Muscle layer of duodenum (tissue), 2 donors: ENCODE measurements at regions not wholly inside any gene's neighbourhood (a gene's known extent, or its start where the extent isn't known, plus 50 kb on each side); places are given as distances from the start of the nearest gene placed in this dataset.

Source experiments
- H3K27ac ChIP-seq: one replicate; pipeline ENCODE4 v1.7.0; 2013; ENCODE audit warnings: mild to moderate bottlenecking, low read length
- H3K27me3 ChIP-seq: one replicate; pipeline ENCODE4 v1.7.0; 2013; ENCODE audit warnings: low read depth, mild to moderate bottlenecking, control low read depth, low read length
- H3K36me3 ChIP-seq, 2 donors: one replicate each; pipeline ENCODE4 v1.7.0; 2013; ENCODE audit warnings: low read length in 2 of 2, control low read depth in 1 of 2, mild to moderate bottlenecking in 1 of 2; ENCODE audit not compliant: insufficient read depth in 2 of 2, control insufficient read depth in 1 of 2
- H3K4me1 ChIP-seq, 2 donors: one replicate each; pipeline ENCODE4 v1.7.0; 2013; ENCODE audit warnings: low read length in 2 of 2, mild to moderate bottlenecking in 2 of 2, control low read depth in 1 of 2, moderate library complexity in 1 of 2; ENCODE audit not compliant: insufficient read depth in 2 of 2, control insufficient read depth in 1 of 2
- H3K4me3 ChIP-seq, 2 donors: one replicate each; pipeline ENCODE4 v1.7.0; 2013; ENCODE audit warnings: low read length in 2 of 2, low read depth in 1 of 2, mild to moderate bottlenecking in 1 of 2
- H3K9me3 ChIP-seq, 2 donors: one replicate each; pipeline ENCODE4 v1.7.0; 2013; ENCODE audit warnings: low read length in 2 of 2, control low read depth in 1 of 2, mild to moderate bottlenecking in 1 of 2; ENCODE audit not compliant: control insufficient read depth in 1 of 2
- donor health status: healthy.

DNA sequence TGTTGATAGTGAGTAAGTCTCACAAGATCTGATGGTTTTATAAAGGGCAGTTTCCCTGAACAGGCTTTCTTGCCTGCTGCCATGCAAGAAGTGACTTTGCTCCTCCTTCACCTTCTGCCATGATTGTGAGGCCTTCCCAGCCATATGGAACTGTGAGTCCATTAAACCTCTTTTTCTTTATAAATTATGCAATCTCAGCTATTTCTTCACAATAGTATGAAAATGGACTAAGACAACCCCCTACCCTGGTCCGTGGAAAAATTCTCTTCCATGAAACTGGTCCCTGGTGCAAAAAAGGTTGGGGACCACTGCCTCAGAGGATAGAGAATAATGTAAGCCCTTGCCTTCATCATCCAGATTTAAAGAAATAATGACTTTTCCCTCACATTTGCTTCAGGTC lies 861.3 kb downstream of the QKI start:
- no peaks in the 10 kb centered on the region for H3K36me3 ChIP-seq
- no peaks in the 10 kb centered on the region for H3K4me1 ChIP-seq

DNA sequence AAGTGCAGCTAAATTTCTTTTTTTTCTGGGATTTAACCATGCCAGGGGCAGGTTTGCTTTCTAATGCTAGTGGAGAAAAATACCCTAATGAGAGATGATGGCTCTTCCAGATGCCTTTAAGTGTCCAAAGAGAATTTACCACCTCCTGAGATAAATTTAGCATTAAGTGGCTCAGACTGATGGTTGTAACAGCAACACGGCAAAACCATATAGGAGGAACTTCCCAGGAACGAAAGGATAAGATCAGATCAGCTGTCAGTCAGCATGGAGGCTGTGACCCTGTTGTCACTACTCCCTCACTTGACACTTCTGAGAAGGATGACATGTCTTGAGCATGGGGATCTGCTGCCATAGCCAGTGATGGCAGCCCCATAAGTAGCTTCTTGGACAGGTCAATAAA lies 860.0 kb downstream of the QKI start:
- H3K36me3 ChIP-seq = no peaks in the 10 kb centered on the region
- peaks cover 0 to 6% of the 10 kb centered on the region in 2 donors for H3K9me3 ChIP-seq
- H3K4me1 ChIP-seq = no peaks in the 10 kb centered on the region
- H3K4me3 ChIP-seq = no peak overlapping the region
- no peak overlapping the region for H3K27ac ChIP-seq
- no peaks in the 10 kb centered on the region for H3K27me3 ChIP-seq

More for the DNA sequence above, 861.3 kb downstream of the QKI start:
- H3K27ac ChIP-seq = no peak overlapping the region
- H3K27me3 ChIP-seq = no peaks in the 10 kb centered on the region
- H3K9me3 ChIP-seq = peaks cover 0 to 6% of the 10 kb centered on the region in 2 donors
- no peak overlapping the region for H3K4me3 ChIP-seq

DNA sequence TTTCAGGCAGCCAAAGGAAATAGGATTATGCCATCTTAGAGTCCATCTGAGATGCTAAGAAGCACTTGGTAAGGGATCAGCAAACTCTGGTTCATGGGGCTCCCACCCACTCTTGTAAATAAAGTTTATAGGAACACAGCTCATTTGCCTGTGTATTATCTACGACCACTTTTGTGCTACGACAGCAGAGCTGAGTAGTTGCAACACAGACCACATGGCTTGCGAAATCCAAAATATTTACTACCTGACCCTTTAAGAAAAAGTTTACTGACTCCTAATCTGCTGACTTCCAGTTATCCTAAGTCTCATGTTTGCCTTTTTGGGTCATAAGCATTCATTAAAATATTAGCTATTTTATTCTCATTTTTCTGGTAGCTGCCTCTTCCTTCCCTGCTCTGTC lies 859.0 kb downstream of the QKI start:
- no peak overlapping the region for H3K4me3 ChIP-seq
- no peaks in the 10 kb centered on the region for H3K4me1 ChIP-seq
- H3K36me3 ChIP-seq = no peaks in the 10 kb centered on the region
- H3K9me3 ChIP-seq = peaks cover 0 to 4% of the 10 kb centered on the region in 2 donors
- H3K27ac ChIP-seq = no peak overlapping the region
- no peaks in the 10 kb centered on the region for H3K27me3 ChIP-seq

DNA sequence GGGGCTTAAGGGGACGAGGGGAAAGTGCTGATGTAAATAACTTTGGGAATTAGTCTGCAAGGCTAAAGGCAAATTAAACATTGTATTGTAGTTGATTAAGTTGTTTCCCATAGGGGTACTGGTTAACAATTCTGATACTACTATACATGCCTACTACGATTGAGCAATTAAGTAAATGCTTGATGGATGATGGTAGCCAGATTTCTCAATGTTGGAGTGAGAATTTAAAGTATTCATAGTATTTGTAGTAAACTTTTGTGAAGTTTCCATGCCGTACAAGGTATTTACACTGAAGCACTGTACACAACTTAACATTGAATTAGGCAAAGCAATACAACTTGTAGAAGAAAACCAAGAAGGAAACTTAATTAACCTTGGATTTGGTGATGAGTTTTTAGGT lies 852.3 kb downstream of the QKI start:
- Histone ChIP-seq H3K4me1 (no peaks in the 10 kb centered on the region), H3K36me3 (no peaks in the 10 kb centered on the region), H3K4me3 (no peak overlapping the region), H3K9me3 (no peaks in the 10 kb centered on the region), H3K27ac (no peak overlapping the region), H3K27me3 (no peaks in the 10 kb centered on the region)

DNA sequence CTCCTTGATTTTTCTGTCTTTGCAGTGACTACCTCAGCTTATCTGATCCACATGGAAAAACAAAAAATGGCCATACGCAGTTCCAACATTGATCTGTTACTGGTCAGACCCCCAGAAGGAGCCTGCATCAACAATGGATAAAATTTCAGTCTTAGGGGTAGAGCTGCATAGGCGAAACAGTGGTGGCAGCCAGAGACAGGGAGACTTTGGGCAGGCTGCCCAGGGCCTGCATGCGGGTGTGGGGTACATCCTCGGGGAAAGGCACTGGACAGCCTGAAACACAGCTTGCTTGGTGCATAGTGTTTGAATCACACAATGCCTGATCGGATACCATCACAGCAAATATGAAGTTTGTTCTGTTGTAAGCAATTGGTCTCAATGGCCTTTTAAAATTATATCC lies 847.8 kb downstream of the QKI start:
- Histone ChIP-seq H3K27ac (no peak overlapping the region), H3K27me3 (no peaks in the 10 kb centered on the region), H3K9me3 (no peaks in the 10 kb centered on the region)

DNA sequence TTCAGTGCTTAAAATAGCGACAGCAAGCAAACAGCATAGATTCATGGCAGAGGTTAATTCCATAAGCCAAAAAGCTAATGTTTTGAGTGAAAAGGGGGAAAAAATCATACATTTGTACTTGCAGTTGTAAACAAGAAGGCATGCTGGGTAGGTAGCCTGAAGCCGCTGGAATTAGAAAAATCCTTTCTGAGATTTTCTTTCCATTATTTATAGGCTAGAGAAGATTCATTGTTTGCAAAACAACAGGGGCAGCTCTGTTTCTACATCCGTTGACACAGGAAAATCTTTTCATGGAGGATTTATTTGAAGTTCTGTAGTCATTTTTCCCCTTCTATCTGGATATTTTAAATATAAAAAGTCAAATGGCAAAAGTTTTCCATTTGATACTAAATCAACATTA lies 843.9 kb downstream of the QKI start:
- H3K9me3 ChIP-seq = no peaks in the 10 kb centered on the region
- H3K27ac ChIP-seq = no peak overlapping the region
- H3K27me3 ChIP-seq = no peaks in the 10 kb centered on the region
- no peaks in the 10 kb centered on the region for H3K4me1 ChIP-seq
- no peaks in the 10 kb centered on the region for H3K36me3 ChIP-seq
- H3K4me3 ChIP-seq = no peak overlapping the region

More for the DNA sequence above, 847.8 kb downstream of the QKI start:
- no peak overlapping the region for H3K4me3 ChIP-seq
- no peaks in the 10 kb centered on the region for H3K36me3 ChIP-seq
- H3K4me1 ChIP-seq = no peaks in the 10 kb centered on the region

DNA sequence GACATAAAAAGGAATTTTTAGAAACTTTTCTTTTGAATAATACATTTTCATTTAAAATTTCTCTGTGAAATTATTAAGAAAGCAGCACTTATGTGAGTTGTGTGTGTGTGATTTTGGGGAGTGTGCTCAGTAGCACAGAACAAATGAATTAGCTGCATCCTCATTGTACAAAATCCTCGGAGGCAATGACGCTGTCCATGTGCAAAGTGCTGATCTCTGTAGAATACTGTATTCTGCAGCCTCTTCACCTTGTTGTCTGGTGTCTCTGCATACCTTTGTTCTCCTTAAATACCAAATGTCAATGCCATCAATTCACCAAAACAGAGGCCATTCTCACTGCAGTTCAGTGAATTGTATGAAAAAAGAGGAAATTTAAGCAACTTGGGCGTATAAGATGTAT lies 838.4 kb downstream of the QKI start:
- Histone ChIP-seq H3K36me3 (no peaks in the 10 kb centered on the region), H3K27ac (no peak overlapping the region), H3K4me1 (no peaks in the 10 kb centered on the region), H3K27me3 (no peaks in the 10 kb centered on the region), H3K9me3 (no peaks in the 10 kb centered on the region), H3K4me3 (no peak overlapping the region)

DNA sequence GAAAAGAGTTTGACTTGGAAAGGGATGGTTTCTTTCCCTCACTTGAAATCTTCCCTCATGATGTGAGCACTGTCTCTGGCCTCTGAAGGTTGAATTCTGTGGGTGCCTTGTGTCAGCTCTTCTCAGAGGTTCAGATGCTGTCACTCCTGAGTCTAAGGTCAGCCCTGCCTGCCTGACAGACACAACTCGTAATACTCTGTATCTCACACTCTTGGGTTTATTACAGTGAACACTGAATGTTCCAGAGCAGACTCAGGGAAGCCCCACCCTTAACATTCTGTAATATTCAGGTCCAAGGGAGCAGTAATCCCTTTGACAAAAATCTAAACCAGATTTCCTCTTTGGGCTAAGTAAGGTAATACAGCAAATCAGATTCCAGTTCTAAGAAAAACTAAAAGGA lies 837.8 kb downstream of the QKI start:
- H3K4me3 ChIP-seq = no peak overlapping the region
- H3K4me1 ChIP-seq = no peaks in the 10 kb centered on the region
- no peak overlapping the region for H3K27ac ChIP-seq
- H3K9me3 ChIP-seq = no peaks in the 10 kb centered on the region
- no peaks in the 10 kb centered on the region for H3K27me3 ChIP-seq
- no peaks in the 10 kb centered on the region for H3K36me3 ChIP-seq

DNA sequence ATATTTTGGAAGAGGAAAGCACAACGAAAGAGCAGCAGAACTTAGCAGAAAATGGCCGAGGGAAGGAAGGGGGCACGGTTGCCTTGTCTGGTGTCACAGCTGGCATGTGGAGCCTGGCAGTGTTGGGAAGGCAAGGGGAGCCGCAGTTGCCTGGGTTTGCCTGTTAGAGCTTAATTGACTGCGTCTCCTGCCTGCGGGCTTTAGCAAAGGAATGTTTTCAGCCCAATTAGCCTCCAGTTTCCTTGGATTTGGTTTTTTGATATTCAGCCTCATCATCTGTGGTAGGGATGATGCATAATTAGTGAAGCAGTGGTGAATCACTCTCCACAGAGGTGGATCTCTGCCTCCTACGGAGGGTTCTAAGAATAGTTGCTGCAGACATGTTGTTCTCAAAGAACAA lies 832.6 kb downstream of the QKI start:
- no peak overlapping the region for H3K4me3 ChIP-seq
- no peaks in the 10 kb centered on the region for H3K36me3 ChIP-seq
- no peaks in the 10 kb centered on the region for H3K27me3 ChIP-seq
- H3K4me1 ChIP-seq = no peaks in the 10 kb centered on the region
- H3K9me3 ChIP-seq = no peaks in the 10 kb centered on the region
- H3K27ac ChIP-seq = no peak overlapping the region

DNA sequence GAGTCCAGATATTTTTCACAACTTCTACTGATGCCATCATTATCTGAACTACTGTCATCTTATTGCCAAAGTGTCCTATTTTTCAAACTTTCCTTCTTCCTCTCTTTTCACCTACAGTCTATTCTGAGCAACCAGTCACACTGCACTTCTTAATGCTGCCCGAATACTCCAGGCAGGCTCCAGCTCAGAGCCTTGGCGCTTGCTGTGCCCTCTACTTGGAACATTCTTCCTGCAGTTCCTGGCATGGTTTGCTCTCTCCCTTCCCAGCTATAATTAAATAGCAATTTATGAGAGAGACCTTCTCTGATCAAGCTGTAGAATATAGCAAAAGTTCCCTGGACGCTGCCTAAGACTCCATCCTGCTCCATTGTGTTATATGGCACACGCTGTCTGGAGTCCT lies 831.6 kb downstream of the QKI start:
- Histone ChIP-seq H3K36me3 (no peaks in the 10 kb centered on the region), H3K9me3 (no peaks in the 10 kb centered on the region), H3K4me3 (no peak overlapping the region), H3K27ac (no peak overlapping the region), H3K27me3 (no peaks in the 10 kb centered on the region), H3K4me1 (no peaks in the 10 kb centered on the region)

DNA sequence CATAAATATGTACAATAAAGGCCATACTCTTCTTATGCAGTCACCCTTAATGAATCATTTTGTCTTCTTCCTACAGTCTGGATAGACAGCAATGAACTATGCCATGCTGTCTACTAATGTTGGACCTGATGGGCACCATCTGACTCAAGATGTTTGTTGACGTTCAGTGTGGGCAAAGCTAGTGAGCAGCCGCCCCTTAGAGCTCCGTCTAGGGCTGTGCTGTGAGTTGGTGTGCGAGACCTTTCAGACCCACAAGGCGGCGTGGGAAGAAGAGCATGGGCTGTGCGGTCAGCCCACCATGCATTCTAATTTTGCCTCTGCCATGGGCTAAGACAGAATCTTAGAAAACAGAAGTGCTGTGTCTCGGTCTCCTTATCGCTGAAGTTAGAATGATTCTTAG lies 829.4 kb downstream of the QKI start:
- H3K36me3 ChIP-seq = no peaks in the 10 kb centered on the region
- H3K4me3 ChIP-seq = no peak overlapping the region
- H3K4me1 ChIP-seq = no peaks in the 10 kb centered on the region
- no peak overlapping the region for H3K27ac ChIP-seq
- H3K9me3 ChIP-seq = no peaks in the 10 kb centered on the region
- H3K27me3 ChIP-seq = no peaks in the 10 kb centered on the region

DNA sequence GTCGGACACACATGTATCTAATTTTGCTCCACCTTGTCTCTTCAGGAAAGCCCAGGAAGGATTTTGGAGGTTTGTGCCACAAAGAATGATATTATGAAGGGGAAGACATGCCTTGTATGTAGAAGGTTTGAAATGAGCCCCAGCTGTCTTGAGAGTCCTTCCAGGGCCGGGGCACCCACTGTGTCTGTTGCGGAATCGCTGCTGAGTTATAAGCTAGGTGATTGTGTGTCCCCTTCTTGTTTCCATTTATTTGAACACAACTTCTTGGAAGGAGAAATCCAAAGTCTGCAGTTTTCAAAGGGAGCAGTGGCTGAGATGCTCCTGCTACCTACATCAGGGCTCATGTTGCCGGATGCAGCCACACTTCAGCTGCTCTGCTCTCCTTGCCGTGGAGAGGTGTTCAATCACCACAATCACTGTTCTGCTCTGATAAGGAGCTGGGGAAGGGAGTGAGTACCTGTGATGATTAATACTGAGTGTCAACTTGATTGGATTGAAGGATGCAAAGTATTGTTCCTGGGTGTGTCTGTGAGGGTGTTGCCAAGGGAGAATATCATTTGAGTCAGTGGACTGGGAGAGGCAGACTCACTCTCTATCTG lies 828.6 kb downstream of the QKI start:
- no peaks in the 10 kb centered on the region for H3K36me3 ChIP-seq
- no peak overlapping the region for H3K4me3 ChIP-seq
- no peak overlapping the region for H3K27ac ChIP-seq
- H3K9me3 ChIP-seq = no peaks in the 10 kb centered on the region
- no peaks in the 10 kb centered on the region for H3K27me3 ChIP-seq
- no peaks in the 10 kb centered on the region for H3K4me1 ChIP-seq
